GM12878 (cell line): ENCODE measurements at regions not wholly inside any gene's neighbourhood (a gene's known extent, or its start where the extent isn't known, plus 50 kb on each side); places are given as distances from the start of the nearest gene placed in this dataset.

Experiments used
- ATAC-seq: fragments of 200-7000 bp; cut with Tn5 transposase; 3 replicates; pipeline ENCODE4 v1.9.1; 2020; ENCODE audit warnings: mild to moderate bottlenecking, moderate library complexity
- BruUV-seq: library from RNA; stranded (reverse); fragments of 400-500 nt; replicated peaks from 2 replicates; lab custom pipeline; 2021; lab: Mats Ljungman, UMichigan
- CTCF ChIA-PET: fragments of 300-600 bp; sonication (Branson Sonifier 250); formaldehyde crosslinking; extraction: SDS; loops from one replicate; lab custom pipeline; 2021; ENCODE audit warnings: inconsistent platforms; lab: Yijun Ruan, JAX
- POLR2A ChIA-PET: fragments of 350-600 bp; formaldehyde crosslinking; extraction: SDS; loops from one replicate; lab custom pipeline; 2021; ENCODE audit warnings: inconsistent platforms; lab: Charles Lee
- RAD21 ChIA-PET: fragments of 300-600 bp; sonication (Branson Sonifier 250); formaldehyde crosslinking; loops from one replicate; lab custom pipeline; 2023; ENCODE audit warnings: antibody characterized with exemption; ENCODE audit not compliant: unreplicated experiment; lab: Charles Lee
- SMC1A ChIA-PET: fragments of 300-600 bp; sonication (Branson Sonifier 250); formaldehyde crosslinking; loops from one replicate; lab custom pipeline; 2023; ENCODE audit not compliant: unreplicated experiment, uncharacterized antibody; lab: Charles Lee
- DNase-seq: peaks from one replicate; pipeline ENCODE4 v3.0.0-alpha.2; 2011; ENCODE audit warnings: low read depth, low spot score
- FAIRE-seq: peaks from 3 replicates; lab custom pipeline; 2011; peaks lifted over from hg19 to GRCh38; lab: Jason Lieb, UNC
- H2AFZ ChIP-seq: 2 replicates; pipeline ENCODE4 v1.6.0; 2011; ENCODE audit warnings: low read depth, low read length, control low read depth; ENCODE audit not compliant: control insufficient read depth
- H3K27ac ChIP-seq: 2 replicates; pipeline ENCODE4 v1.5.1; 2011; ENCODE audit warnings: control low read depth; ENCODE audit not compliant: control insufficient read depth, insufficient read depth
- H3K27me3 ChIP-seq, 2 experiments: replicated peaks in 1 of 2; 2 replicates each; pipeline versions ENCODE4 v1.6.0 to v1.6.1; 2011; ENCODE audit warnings: low read length in 1 of 2; ENCODE audit not compliant: control insufficient read depth in 2 of 2, insufficient read depth in 2 of 2
- H3K36me3 ChIP-seq, 2 experiments: 2 replicates each; pipeline ENCODE4 v1.5.1; 2011; ENCODE audit warnings: low read length in 1 of 2; ENCODE audit not compliant: control insufficient read depth in 2 of 2, insufficient read depth in 2 of 2
- H3K4me1 ChIP-seq: 2 replicates; pipeline ENCODE4 v1.6.1; 2011; ENCODE audit warnings: mild to moderate bottlenecking, low read length, moderate library complexity, mixed read lengths; ENCODE audit not compliant: control insufficient read depth, insufficient read depth
- H3K4me2 ChIP-seq: 2 replicates; pipeline ENCODE4 v1.6.0; 2011; ENCODE audit warnings: control low read depth; ENCODE audit not compliant: control insufficient read depth, insufficient read depth
- H3K4me3 ChIP-seq: fragments of 200-600 bp; sonication (generic); 2 replicates; pipeline ENCODE4 v1.5.1; 2016
- H3K79me2 ChIP-seq: 2 replicates; pipeline ENCODE4 v1.6.0; 2011; ENCODE audit warnings: low read length; ENCODE audit not compliant: control insufficient read depth, insufficient read depth
- H3K9ac ChIP-seq: 2 replicates; pipeline ENCODE4 v1.8.0; 2011; ENCODE audit warnings: low read length, control low read depth, mixed read lengths; ENCODE audit not compliant: control insufficient read depth, insufficient read depth
- H3K9me3 ChIP-seq: replicated peaks from 3 replicates; pipeline ENCODE4 v1.5.1; 2011; ENCODE audit warnings: mild to moderate bottlenecking, low read length; ENCODE audit not compliant: control insufficient read depth, insufficient read depth
- H4K20me1 ChIP-seq: 2 replicates; pipeline ENCODE4 v1.6.0; 2011; ENCODE audit not compliant: control insufficient read depth, insufficient read depth
- BACH1 ChIP-seq: fragments of 450-650 bp; IDR thresholded peaks from 2 replicates; pipeline ENCODE4 v1.6.1; 2017; ENCODE audit warnings: mild to moderate bottlenecking, borderline replicate concordance
- MEF2B ChIP-seq: fragments of 450-650 bp; IDR thresholded peaks from 2 replicates; pipeline ENCODE4 v1.6.1; 2018; ENCODE audit warnings: mild to moderate bottlenecking, moderate library complexity; ENCODE audit not compliant: partially characterized antibody, poor library complexity, severe bottlenecking
- NBN ChIP-seq: fragments of 450-650 bp; IDR thresholded peaks from 2 replicates; pipeline ENCODE4 v1.6.1; 2016
- RFX5 ChIP-seq: IDR thresholded peaks from 2 replicates; pipeline ENCODE4 v1.6.1; 2011; ENCODE audit warnings: low read depth, low read length, improper control_type of control experiment
- ZNF274 ChIP-seq: IDR thresholded peaks from one replicate; pipeline ENCODE4 v1.8.0; 2011; ENCODE audit not compliant: insufficient read length, insufficient read depth
- ZNF622 ChIP-seq: fragments of 450-650 bp; IDR thresholded peaks from 2 replicates; pipeline ENCODE4 v1.6.1; 2017; ENCODE audit warnings: mild to moderate bottlenecking, inconsistent platforms
- WGBS: methylation state at CpG from one replicate; pipeline ENCODE4 v1.1.6; 2016; ENCODE audit warnings: low lambda C conversion rate; ENCODE audit not compliant: insufficient replicate concordance, insufficient coverage; ENCODE audit errors: missing lambda C conversion rate; 5-methylcytosine and 5-hydroxymethylcytosine counted together
- in situ Hi-C: fragments of 300-500 bp; cut with MboI; formaldehyde crosslinking; loops from 9 replicates; pipeline ENCODE4 v1.14.3; 2018; ENCODE audit warnings: mixed read lengths
- intact Hi-C: fragments of 100-400 bp; cut with micrococcal nuclease; formaldehyde crosslinking; loops from one replicate; pipeline ENCODE4 v1.14.2; 2022; ENCODE audit not compliant: unreplicated experiment
- TF ChIP-seq, protein P1 (sequence below): IDR thresholded peaks from 2 replicates; pipeline ENCODE4 v1.6.1; 2011; ENCODE audit warnings: low read depth, low read length, improper control_type of control experiment, borderline replicate concordance
- TF ChIP-seq, protein P2 (sequence below): fragments of 450-650 bp; formaldehyde crosslinking; IDR thresholded peaks from 2 replicates; pipeline ENCODE4 v1.5.0; 2022; ENCODE audit warnings: mild to moderate bottlenecking, missing genetic modification characterization
- TF ChIP-seq, protein P3 (sequence below): fragments of 450-650 bp; IDR thresholded peaks from 2 replicates; pipeline ENCODE4 v1.6.1; 2017; ENCODE audit warnings: mild to moderate bottlenecking, low read depth, inconsistent platforms; ENCODE audit not compliant: poor library complexity, severe bottlenecking
- TF ChIP-seq, protein P4 (sequence below): fragments of 450-650 bp; IDR thresholded peaks from 2 replicates; pipeline ENCODE4 v1.6.1; 2018; ENCODE audit warnings: mild to moderate bottlenecking, low read depth, moderate library complexity; ENCODE audit not compliant: partially characterized antibody
- TF ChIP-seq, protein P5 (sequence below): IDR thresholded peaks from 2 replicates; pipeline ENCODE4 v1.6.1; 2012; ENCODE audit warnings: low read depth, low read length, improper control_type of control experiment

DNA sequence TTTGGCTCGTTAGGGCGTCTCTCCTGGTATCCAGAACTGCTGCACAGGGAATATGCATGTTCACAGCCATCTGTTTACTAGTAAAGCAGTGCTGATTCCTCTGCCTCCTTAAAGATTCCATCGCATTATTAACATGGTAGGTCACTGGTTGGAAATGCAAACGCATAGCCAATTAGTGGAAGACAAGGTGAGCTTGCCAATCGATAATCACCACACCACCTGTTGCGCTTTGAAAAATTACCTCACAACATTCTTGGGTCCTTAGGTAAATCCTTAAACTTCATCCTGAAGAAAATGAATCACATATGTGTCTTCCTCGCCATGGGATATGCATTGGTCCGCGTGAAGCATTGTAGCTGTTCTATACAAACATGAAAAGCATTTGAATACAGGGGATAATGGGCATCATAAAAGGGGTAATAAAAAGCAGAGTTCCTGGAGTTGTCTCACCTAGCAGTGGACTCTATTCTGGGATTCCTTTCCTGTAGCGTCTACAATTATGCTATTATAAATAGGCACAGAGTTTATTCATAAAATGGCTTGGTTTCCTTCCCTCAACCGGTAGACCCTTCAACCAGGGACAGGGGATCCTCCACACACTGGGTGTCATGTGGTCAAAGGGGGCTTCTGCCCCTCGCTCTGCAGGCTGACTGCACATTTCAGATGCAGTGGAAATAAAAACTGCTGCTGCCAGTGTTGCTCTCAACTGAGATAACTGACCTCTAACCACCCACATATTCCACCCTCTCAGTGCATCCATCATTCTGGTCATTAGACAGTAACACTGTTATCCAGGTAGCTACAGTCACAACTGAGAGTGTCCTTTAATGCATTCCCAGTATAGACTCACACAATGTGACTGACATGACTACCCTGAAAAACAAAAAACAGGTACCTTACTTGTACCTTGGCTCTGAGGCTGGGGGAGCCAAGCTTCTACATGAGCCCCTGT is 389.2 kb upstream of the NFE2L3 start:
- no peaks in the 10 kb centered on the region for H4K20me1 ChIP-seq
- intact Hi-C loops = no loop called here
- ChIA-PET CTCF (no interaction called here), SMC1A (no interaction called here), POLR2A (interaction anchor here (0.6 kb wide), 1 partner anchor 57 kb away, joined by 3 read pairs; no protein-coding TSS in a partner anchor), RAD21 (no interaction called here)
- 41% methylated on average over 12 of the region's 12 CpGs for WGBS
- FAIRE-seq (no peak), DNase-seq (no peak), ATAC-seq (no peak)
- H3K27me3 ChIP-seq = no peaks in the 10 kb centered on the region
- no peak overlapping the region for H3K9ac ChIP-seq
- no TSS peak for BruUV-seq
- no peak overlapping the region for H3K4me2 ChIP-seq
- H3K4me3 ChIP-seq = no peak overlapping the region
- H3K36me3 ChIP-seq = no peaks in the 10 kb centered on the region
- no peaks in the 10 kb centered on the region for H3K9me3 ChIP-seq
- H3K4me1 ChIP-seq = no peaks in the 10 kb centered on the region
- no peak overlapping the region for H3K27ac ChIP-seq
- H3K79me2 ChIP-seq = no peaks in the 10 kb centered on the region
- no peak overlapping the region for H2AFZ ChIP-seq
- in situ Hi-C loops = no loop called here
- TF ChIP-seq NBN (no peak), ZNF274 (no peak), ZNF622 (no peak), BACH1 (no peak), RFX5 (no peak), MEF2B (no peak)
- TF ChIP-seq, protein P1, sequence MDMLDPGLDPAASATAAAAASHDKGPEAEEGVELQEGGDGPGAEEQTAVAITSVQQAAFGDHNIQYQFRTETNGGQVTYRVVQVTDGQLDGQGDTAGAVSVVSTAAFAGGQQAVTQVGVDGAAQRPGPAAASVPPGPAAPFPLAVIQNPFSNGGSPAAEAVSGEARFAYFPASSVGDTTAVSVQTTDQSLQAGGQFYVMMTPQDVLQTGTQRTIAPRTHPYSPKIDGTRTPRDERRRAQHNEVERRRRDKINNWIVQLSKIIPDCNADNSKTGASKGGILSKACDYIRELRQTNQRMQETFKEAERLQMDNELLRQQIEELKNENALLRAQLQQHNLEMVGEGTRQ = no peak
- TF ChIP-seq, protein P2, sequence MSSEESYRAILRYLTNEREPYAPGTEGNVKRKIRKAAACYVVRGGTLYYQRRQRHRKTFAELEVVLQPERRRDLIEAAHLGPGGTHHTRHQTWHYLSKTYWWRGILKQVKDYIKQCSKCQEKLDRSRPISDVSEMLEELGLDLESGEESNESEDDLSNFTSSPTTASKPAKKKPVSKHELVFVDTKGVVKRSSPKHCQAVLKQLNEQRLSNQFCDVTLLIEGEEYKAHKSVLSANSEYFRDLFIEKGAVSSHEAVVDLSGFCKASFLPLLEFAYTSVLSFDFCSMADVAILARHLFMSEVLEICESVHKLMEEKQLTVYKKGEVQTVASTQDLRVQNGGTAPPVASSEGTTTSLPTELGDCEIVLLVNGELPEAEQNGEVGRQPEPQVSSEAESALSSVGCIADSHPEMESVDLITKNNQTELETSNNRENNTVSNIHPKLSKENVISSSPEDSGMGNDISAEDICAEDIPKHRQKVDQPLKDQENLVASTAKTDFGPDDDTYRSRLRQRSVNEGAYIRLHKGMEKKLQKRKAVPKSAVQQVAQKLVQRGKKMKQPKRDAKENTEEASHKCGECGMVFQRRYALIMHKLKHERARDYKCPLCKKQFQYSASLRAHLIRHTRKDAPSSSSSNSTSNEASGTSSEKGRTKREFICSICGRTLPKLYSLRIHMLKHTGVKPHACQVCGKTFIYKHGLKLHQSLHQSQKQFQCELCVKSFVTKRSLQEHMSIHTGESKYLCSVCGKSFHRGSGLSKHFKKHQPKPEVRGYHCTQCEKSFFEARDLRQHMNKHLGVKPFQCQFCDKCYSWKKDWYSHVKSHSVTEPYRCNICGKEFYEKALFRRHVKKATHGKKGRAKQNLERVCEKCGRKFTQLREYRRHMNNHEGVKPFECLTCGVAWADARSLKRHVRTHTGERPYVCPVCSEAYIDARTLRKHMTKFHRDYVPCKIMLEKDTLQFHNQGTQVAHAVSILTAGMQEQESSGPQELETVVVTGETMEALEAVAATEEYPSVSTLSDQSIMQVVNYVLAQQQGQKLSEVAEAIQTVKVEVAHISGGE (CRISPR knock-in tag) = no peak
- TF ChIP-seq, protein P3, sequence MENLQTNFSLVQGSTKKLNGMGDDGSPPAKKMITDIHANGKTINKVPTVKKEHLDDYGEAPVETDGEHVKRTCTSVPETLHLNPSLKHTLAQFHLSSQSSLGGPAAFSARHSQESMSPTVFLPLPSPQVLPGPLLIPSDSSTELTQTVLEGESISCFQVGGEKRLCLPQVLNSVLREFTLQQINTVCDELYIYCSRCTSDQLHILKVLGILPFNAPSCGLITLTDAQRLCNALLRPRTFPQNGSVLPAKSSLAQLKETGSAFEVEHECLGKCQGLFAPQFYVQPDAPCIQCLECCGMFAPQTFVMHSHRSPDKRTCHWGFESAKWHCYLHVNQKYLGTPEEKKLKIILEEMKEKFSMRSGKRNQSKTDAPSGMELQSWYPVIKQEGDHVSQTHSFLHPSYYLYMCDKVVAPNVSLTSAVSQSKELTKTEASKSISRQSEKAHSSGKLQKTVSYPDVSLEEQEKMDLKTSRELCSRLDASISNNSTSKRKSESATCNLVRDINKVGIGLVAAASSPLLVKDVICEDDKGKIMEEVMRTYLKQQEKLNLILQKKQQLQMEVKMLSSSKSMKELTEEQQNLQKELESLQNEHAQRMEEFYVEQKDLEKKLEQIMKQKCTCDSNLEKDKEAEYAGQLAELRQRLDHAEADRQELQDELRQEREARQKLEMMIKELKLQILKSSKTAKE = no peak
- TF ChIP-seq, protein P4, sequence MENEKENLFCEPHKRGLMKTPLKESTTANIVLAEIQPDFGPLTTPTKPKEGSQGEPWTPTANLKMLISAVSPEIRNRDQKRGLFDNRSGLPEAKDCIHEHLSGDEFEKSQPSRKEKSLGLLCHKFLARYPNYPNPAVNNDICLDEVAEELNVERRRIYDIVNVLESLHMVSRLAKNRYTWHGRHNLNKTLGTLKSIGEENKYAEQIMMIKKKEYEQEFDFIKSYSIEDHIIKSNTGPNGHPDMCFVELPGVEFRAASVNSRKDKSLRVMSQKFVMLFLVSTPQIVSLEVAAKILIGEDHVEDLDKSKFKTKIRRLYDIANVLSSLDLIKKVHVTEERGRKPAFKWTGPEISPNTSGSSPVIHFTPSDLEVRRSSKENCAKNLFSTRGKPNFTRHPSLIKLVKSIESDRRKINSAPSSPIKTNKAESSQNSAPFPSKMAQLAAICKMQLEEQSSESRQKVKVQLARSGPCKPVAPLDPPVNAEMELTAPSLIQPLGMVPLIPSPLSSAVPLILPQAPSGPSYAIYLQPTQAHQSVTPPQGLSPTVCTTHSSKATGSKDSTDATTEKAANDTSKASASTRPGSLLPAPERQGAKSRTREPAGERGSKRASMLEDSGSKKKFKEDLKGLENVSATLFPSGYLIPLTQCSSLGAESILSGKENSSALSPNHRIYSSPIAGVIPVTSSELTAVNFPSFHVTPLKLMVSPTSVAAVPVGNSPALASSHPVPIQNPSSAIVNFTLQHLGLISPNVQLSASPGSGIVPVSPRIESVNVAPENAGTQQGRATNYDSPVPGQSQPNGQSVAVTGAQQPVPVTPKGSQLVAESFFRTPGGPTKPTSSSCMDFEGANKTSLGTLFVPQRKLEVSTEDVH = no peak
- TF ChIP-seq, protein P5, sequence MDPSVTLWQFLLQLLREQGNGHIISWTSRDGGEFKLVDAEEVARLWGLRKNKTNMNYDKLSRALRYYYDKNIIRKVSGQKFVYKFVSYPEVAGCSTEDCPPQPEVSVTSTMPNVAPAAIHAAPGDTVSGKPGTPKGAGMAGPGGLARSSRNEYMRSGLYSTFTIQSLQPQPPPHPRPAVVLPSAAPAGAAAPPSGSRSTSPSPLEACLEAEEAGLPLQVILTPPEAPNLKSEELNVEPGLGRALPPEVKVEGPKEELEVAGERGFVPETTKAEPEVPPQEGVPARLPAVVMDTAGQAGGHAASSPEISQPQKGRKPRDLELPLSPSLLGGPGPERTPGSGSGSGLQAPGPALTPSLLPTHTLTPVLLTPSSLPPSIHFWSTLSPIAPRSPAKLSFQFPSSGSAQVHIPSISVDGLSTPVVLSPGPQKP = no peak
